Ecto neural progenitor cell (in vitro differentiated cells): ENCODE measurements at regions not wholly inside any gene's neighbourhood (a gene's known extent, or its start where the extent isn't known, plus 50 kb on each side); places are given as distances from the start of the nearest gene placed in this dataset.

Source experiments
- DNase-seq: peaks from one replicate; pipeline ENCODE4 v3.0.0-alpha.2; 2018; ENCODE audit warnings: low spot score

DNA sequence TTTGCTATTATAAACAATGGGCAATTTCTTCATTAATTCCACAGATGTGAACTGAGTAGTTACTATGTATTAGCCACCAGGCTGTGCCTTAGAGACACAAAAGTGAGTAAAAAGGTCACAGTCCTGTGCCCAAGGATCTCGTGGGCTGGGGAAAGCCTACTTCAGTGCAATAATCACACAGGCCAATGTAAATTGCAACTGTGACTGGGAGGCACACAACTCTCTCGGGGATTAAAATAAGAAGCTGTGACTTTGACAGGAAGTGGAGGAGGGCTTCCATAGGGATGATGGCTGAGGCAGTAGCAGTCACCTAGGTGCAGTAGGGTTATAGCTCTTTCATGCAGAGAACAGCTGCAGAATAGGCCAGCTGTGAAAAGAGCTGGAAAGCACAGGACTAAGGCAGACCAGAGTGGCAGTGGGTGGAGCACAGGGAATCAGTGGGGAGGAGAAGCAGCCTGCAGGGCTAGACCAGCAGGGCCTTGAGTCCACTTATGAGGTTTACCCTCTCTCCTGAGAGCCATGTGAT lies 121.9 kb downstream of the MAB21L3 start:
- no peak for DNase-seq

GRCh38 chr1:116234429-116234828 lies 123.2 kb downstream of the MAB21L3 start:
- DNase-seq, result no peak

DNA sequence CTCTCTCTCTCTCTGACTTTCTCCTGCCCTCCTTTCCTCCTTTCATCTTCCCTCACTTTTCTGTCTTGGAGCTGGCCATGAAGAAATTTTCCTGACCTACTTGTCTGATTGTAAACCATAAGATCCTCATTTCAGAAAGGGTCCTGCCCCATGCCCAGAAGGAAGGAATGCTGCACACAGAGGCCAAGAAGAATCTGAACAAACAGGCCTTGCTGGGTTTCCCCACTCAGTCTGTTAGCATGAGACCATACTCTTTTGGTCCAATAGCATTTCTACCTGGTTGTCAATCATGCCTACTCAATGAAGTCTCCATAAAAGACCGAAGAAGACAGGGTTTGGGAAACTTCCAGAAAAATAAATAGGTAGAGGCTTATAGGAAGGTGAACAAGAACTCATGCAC lies 128.7 kb downstream of the MAB21L3 start:
- no peak for DNase-seq

DNA sequence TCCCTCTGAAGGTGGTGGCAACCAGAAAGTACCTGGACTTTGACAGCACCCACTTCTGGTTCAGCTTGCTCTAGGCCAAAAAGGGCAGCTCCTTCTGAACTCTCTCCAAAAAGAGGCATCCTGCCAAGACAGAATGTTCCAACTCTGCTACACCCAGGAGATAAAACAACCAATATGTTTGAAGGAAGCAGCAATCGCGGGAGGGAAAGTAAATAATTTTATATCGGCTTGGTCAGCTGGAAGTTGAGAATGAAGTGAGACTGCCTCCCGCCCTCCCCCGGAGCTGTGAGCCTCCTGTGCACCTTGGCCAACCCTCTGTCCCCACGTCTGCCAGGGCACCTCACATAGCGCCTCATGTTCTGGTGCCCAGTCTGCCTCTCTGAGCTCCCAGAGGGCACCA lies 130.3 kb upstream of the ATP1A1 start:
- no peak for DNase-seq

GRCh38 chr1:116243333-116244054 lies 129.6 kb upstream of the ATP1A1 start:
- DNase-seq, result no peak

GRCh38 chr1:116246174-116246573 lies 126.9 kb upstream of the ATP1A1 start:
- no peak for DNase-seq

- no peak for DNase-seq
These were observed 120.8 kb upstream of the ATP1A1 start for GRCh38 chr1:116252271-116252670.

DNA sequence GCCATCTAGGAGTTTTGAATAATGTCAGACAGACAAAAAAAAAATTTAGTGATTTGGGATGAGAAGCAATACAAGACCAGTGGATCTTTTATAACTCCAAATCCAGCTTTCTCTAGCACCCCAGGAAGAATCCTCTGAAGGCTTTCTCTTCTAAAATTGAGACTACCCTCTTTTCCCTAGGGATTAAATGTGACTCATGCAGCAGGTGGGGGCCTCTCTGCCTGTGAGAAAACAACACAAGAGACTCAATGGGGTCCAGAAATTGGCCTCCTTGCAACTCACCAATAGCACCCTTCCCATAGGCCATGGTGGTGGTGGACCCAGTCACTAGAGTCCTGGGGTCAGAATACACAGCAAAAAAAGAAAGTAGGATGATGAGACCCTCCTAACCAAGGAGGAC lies 120.3 kb upstream of the ATP1A1 start:
- DNase-seq, result no peak

DNA sequence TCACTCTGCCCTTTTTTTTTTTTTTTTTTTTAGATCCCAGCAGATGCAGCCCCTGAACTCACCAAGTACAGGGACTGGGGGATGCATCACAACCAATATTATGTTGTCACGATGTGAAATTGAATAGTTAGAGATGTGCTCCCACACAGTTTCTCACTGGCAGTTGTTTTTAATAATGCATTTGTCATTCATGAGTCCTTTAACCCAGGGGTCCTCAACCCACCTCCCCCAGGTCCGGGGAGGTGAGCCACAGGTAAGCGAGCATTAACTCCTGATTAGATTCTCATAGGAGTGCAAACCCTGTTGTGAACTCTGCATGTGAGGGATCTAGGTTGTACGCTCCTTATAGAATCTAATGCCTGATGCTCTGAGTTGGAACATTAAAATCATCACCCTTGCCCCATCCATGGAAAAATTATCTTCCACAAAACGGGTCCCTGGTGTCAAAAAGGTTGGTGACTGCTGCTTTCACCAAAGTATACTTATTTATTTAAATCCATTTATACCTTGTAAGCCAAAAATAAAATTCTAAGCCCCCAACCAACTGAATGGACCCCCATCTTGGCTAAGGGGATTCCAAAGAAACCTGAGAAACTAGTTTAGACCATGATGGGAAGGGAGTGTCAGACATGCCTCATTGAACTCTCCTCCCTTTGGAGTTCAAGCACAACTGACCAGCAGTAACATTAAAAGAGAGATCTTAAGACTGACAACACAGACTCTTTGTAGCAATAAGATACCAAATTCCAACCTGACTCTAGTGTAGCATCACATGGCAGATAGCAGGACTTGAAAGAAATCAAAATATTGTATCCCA lies 119.3 kb upstream of the ATP1A1 start:
- no peak for DNase-seq

DNA sequence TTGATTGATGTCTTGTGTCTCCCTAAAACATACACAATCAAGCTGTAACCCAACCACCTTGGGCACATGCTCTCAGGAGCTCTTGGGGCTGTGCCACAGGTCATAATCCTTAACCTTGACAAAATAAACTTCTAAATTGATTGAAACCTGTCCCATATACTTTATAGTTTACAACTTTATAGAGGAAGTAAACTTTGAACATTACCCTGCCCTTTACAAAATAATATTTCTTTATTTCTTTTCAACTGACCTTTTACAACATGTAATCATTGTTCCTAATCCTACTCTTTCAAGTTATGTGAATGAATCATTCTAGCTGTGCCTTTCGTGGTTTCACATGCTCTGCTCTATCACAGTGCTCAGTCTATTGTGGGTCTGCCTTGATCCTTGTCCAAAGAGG lies 118.3 kb upstream of the ATP1A1 start:
- DNase-seq, result no peak

GRCh38 chr1:116255486-116256285 lies 117.4 kb upstream of the ATP1A1 start:
- DNase-seq, result no peak

DNA sequence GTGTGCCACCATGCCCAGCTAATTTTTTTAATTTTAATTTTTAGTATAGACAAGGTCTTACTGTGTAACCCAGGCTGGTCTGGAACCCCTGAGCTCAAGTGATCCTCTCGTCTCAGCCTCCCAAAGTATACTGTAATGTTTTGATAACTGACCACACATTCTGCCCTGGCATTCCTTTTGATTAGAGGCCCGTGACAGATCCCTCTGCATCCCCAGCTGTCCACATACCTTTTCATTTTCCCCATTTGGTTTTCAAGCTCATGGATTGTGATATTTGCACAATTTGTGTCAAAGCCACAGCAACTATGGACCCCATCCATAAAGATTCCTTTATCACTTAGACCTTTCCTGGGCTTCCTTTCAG lies 116.8 kb upstream of the ATP1A1 start:
- no peak for DNase-seq

GRCh38 chr1:116256875-116257274 lies 116.2 kb upstream of the ATP1A1 start:
- DNase-seq, result no peak

DNA sequence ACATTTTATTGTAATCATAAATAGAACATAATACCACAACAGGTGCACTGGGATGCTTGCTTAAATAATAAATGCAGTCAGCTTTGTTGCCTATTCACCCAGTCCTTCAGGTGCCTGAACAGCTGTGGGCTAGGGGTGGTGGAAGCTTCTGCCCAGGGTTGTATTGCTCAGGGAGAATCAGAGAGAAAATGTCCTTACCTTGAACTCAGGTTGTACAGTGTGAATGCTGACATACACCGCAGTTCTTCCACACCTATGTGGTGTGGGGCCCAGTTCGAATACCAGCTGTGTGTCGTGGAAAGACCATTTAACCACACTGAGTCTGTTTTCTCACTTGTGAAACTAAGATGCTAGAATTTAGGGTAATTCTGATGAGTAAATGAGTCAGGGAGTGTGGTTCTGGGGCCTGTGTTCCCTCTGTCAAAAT lies 115.7 kb upstream of the ATP1A1 start:
- no peak for DNase-seq

DNA sequence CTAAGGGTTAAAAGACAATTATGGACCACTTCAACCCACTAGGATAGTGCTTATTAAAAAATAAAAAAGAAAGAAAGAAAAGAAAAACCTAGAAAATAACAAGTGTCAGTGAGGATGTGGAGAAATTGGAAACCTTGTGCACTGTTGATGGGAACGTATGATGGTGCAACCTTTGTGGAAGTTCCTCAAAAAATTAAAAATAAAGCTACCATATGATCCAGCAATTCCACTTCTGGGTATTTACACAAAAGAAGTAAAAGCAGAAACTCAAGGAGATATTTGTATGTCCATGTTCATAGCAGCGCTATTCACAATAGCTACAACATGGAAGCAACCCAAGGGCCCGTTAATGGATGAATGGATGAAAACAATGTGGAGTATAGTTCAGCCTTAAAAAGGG lies 115.2 kb upstream of the ATP1A1 start:
- no peak for DNase-seq

- no peak for DNase-seq
These were observed 114.2 kb upstream of the ATP1A1 start for GRCh38 chr1:116258668-116259419.

- DNase-seq, result no peak
These were observed 113.4 kb upstream of the ATP1A1 start for GRCh38 chr1:116259663-116260062.

DNA sequence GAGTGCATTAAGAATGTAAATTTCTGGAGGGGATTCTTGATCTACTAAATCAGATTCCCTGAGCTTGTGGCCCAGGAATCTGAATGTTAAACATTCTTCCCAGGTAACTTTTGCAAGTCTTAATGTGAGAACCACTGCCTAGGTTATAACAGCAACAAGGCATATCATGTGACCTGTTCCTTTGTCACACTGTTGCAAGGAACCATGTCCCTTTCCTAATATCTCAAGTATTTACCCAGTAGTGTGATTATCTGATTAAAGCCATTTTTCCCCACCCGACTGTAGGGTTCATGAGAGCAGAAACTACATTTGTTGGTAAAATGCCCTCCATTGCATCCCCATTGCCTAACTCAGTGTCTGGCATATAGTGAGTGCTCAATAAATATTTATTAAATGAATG lies 112.9 kb upstream of the ATP1A1 start:
- DNase-seq, result no peak

GRCh38 chr1:116260621-116261020 lies 112.4 kb upstream of the ATP1A1 start:
- DNase-seq, result no peak

- DNase-seq, result no peak
These were observed 111.8 kb upstream of the ATP1A1 start for GRCh38 chr1:116261227-116261626.

GRCh38 chr1:116262207-116262994 lies 110.6 kb upstream of the ATP1A1 start:
- DNase-seq, result no peak
